ENCODE measurements at regions not wholly inside any gene's neighbourhood (a gene's known extent, or its start where the extent isn't known, plus 50 kb on each side); places are given as distances from the start of the nearest gene placed in this dataset.

DNA sequence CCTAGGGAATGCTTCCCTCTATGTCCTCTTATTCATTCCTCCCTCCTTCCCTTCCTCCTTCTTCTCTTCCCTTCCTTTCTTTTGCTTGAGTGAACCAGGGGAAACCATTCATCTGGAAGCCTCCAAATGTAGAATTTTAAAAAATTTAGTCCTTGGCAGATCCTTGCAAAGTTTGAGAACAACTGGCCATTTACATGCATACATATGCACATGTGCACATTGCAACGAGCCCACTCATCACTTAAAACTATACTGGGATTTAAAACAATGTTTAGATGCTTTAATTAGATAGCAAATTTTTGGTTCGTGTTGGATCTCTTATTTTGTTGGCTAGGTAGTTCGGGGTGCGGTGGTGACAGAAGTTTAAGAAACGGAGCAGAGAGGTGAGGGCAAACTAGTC, 68.0 kb upstream of the HMGA2 start:
- TF ChIP-seq, protein P1, sequence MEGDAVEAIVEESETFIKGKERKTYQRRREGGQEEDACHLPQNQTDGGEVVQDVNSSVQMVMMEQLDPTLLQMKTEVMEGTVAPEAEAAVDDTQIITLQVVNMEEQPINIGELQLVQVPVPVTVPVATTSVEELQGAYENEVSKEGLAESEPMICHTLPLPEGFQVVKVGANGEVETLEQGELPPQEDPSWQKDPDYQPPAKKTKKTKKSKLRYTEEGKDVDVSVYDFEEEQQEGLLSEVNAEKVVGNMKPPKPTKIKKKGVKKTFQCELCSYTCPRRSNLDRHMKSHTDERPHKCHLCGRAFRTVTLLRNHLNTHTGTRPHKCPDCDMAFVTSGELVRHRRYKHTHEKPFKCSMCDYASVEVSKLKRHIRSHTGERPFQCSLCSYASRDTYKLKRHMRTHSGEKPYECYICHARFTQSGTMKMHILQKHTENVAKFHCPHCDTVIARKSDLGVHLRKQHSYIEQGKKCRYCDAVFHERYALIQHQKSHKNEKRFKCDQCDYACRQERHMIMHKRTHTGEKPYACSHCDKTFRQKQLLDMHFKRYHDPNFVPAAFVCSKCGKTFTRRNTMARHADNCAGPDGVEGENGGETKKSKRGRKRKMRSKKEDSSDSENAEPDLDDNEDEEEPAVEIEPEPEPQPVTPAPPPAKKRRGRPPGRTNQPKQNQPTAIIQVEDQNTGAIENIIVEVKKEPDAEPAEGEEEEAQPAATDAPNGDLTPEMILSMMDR (IDR thresholded peaks at IDR 0.05), result no peak
- no peak for TF ChIP-seq POLR2A (IDR thresholded peaks at IDR 0.05; ENCODE audit: low read depth)
